ENCODE measurements at regions not wholly inside any gene's neighbourhood (a gene's known extent, or its start where the extent isn't known, plus 50 kb on each side); places are given as distances from the start of the nearest gene placed in this dataset.

DNA sequence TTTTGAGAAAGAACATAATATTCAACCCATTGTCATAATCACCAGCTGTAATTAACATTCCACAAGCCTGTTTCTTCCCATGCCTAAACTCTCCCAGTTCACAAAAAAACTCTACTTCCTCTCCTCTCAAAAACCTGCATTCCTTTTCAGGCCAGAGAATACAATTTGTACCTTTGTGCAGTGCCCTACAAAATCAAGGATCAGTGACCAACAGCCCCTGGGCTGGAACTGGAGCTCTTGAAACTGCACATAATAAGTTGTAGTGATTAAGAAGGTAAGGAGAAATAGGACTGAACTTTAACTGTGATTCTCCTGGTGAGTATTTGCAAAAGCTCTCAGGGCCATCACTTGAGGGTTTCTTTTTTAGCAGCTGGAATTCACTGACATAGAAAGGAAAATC, 472.7 kb downstream of the RFC3 start:
- ChIA-PET CTCF (no interaction called here), POLR2A (no interaction called here)
- Histone ChIP-seq H3K4me1 (ENCODE audit: control insufficient read depth, insufficient read depth, low read length) (no peaks in the 10 kb centered on the region), H3K36me3 (ENCODE audit: control insufficient read depth in 2 of 2, insufficient read depth in 1 of 2, low read length in 2 of 2) (no peaks in the 10 kb centered on the region), H3K27ac (ENCODE audit: extremely low read depth, low read depth, low read length) (no peak overlapping the region), H3K9me3 (ENCODE audit: control insufficient read depth, insufficient read depth, low read depth, low read length) (no peaks in the 10 kb centered on the region), H3K4me3 (ENCODE audit: low read depth, low read length) (no peak overlapping the region)
- TF ChIP-seq ZNF473 (tag by site-specific recombination; IDR thresholded peaks at IDR 0.05) (no peak), ZNF121 (tag by site-specific recombination; IDR thresholded peaks at IDR 0.05) (no peak), ZNF426 (tag by site-specific recombination; IDR thresholded peaks at IDR 0.05) (no peak), ZNF302 (tag by site-specific recombination; IDR thresholded peaks at IDR 0.05; ENCODE audit: low read depth) (no peak), ZNF223 (tag by site-specific recombination; IDR thresholded peaks at IDR 0.05) (no peak), ZFHX2 (tag by site-specific recombination; conservative IDR thresholded peaks at IDR 0.05) (no peak), GLI2 (tag by site-specific recombination; IDR thresholded peaks at IDR 0.05; ENCODE audit: borderline replicate concordance, low read depth) (no peak), ZNF560 (tag by site-specific recombination; IDR thresholded peaks at IDR 0.05; ENCODE audit: borderline replicate concordance) (no peak), SP2 (tag by site-specific recombination; IDR thresholded peaks at IDR 0.05) (no peak), ZBTB7A (tag by site-specific recombination; IDR thresholded peaks at IDR 0.05; ENCODE audit: low read depth) (no peak), ZNF549 (tag by site-specific recombination; IDR thresholded peaks at IDR 0.05) (no peak), ZNF658 (tag by site-specific recombination; IDR thresholded peaks at IDR 0.05) (no peak), ZNF514 (tag by site-specific recombination; IDR thresholded peaks at IDR 0.05) (no peak), SCRT1 (tag by site-specific recombination; IDR thresholded peaks at IDR 0.05; ENCODE audit: borderline replicate concordance) (no peak), KLF9 (tag by site-specific recombination; IDR thresholded peaks at IDR 0.05; ENCODE audit: low read depth) (no peak), KLF1 (tag by site-specific recombination; IDR thresholded peaks at IDR 0.05) (no peak)
- TF ChIP-seq, protein P1, sequence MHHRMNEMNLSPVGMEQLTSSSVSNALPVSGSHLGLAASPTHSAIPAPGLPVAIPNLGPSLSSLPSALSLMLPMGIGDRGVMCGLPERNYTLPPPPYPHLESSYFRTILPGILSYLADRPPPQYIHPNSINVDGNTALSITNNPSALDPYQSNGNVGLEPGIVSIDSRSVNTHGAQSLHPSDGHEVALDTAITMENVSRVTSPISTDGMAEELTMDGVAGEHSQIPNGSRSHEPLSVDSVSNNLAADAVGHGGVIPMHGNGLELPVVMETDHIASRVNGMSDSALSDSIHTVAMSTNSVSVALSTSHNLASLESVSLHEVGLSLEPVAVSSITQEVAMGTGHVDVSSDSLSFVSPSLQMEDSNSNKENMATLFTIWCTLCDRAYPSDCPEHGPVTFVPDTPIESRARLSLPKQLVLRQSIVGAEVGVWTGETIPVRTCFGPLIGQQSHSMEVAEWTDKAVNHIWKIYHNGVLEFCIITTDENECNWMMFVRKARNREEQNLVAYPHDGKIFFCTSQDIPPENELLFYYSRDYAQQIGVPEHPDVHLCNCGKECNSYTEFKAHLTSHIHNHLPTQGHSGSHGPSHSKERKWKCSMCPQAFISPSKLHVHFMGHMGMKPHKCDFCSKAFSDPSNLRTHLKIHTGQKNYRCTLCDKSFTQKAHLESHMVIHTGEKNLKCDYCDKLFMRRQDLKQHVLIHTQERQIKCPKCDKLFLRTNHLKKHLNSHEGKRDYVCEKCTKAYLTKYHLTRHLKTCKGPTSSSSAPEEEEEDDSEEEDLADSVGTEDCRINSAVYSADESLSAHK (tag by site-specific recombination; IDR thresholded peaks at IDR 0.05) = no peak
- TF ChIP-seq, protein P2, sequence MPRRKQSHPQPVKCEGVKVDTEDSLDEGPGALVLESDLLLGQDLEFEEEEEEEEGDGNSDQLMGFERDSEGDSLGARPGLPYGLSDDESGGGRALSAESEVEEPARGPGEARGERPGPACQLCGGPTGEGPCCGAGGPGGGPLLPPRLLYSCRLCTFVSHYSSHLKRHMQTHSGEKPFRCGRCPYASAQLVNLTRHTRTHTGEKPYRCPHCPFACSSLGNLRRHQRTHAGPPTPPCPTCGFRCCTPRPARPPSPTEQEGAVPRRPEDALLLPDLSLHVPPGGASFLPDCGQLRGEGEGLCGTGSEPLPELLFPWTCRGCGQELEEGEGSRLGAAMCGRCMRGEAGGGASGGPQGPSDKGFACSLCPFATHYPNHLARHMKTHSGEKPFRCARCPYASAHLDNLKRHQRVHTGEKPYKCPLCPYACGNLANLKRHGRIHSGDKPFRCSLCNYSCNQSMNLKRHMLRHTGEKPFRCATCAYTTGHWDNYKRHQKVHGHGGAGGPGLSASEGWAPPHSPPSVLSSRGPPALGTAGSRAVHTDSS (tag by site-specific recombination; IDR thresholded peaks at IDR 0.05) = no peak
- TF ChIP-seq, protein P3, sequence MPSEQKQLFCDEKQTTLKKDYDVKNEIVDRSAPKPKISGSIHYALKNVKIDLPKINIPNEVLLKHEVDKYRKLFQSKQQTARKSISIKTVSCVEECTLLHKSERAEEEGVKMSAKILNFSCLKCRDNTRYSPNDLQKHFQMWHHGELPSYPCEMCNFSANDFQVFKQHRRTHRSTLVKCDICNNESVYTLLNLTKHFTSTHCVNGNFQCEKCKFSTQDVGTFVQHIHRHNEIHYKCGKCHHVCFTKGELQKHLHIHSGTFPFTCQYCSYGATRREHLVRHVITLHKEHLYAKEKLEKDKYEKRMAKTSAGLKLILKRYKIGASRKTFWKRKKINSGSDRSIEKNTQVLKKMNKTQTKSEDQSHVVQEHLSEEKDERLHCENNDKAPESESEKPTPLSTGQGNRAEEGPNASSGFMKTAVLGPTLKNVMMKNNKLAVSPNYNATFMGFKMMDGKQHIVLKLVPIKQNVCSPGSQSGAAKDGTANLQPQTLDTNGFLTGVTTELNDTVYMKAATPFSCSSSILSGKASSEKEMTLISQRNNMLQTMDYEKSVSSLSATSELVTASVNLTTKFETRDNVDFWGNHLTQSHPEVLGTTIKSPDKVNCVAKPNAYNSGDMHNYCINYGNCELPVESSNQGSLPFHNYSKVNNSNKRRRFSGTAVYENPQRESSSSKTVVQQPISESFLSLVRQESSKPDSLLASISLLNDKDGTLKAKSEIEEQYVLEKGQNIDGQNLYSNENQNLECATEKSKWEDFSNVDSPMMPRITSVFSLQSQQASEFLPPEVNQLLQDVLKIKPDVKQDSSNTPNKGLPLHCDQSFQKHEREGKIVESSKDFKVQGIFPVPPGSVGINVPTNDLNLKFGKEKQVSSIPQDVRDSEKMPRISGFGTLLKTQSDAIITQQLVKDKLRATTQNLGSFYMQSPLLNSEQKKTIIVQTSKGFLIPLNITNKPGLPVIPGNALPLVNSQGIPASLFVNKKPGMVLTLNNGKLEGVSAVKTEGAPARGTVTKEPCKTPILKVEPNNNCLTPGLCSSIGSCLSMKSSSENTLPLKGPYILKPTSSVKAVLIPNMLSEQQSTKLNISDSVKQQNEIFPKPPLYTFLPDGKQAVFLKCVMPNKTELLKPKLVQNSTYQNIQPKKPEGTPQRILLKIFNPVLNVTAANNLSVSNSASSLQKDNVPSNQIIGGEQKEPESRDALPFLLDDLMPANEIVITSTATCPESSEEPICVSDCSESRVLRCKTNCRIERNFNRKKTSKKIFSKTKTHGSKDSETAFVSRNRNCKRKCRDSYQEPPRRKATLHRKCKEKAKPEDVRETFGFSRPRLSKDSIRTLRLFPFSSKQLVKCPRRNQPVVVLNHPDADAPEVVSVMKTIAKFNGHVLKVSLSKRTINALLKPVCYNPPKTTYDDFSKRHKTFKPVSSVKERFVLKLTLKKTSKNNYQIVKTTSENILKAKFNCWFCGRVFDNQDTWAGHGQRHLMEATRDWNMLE (tag by site-specific recombination; conservative IDR thresholded peaks at IDR 0.05; ENCODE audit: low read depth) = no peak
